HEK293 (cell line): ENCODE measurements at regions not wholly inside any gene's neighbourhood (a gene's known extent, or its start where the extent isn't known, plus 50 kb on each side); places are given as distances from the start of the nearest gene placed in this dataset.
"Not testable (repeated sequence)": the region's sequence is repeated elsewhere in the genome, so short reads cannot be mapped to it uniquely, and the experiment has no call there.

Experiments
- ZNF133 ChIP-seq: fragments of 450-650 bp; formaldehyde crosslinking; IDR thresholded peaks from 2 replicates; pipeline ENCODE4 v1.5.1; 2016; ENCODE audit warnings: missing biosample characterization, missing genetic modification characterization
- ZNF324 ChIP-seq: fragments of 450-650 bp; formaldehyde crosslinking; IDR thresholded peaks from 2 replicates; pipeline ENCODE4 v1.5.1; 2016; ENCODE audit warnings: missing biosample characterization, missing genetic modification characterization
- ZNF366 ChIP-seq: fragments of 450-650 bp; formaldehyde crosslinking; conservative IDR thresholded peaks from 2 replicates; pipeline ENCODE4 v1.5.1; 2016; ENCODE audit warnings: missing biosample characterization, missing genetic modification characterization
- ZNF660 ChIP-seq: fragments of 450-650 bp; IDR thresholded peaks from 2 replicates; pipeline ENCODE4 v1.5.1; 2018; ENCODE audit warnings: missing biosample characterization, mild to moderate bottlenecking, missing genetic modification characterization
- ZNF768 ChIP-seq: fragments of 450-650 bp; formaldehyde crosslinking; IDR thresholded peaks from 2 replicates; pipeline ENCODE4 v1.5.1; 2018; ENCODE audit warnings: missing biosample characterization, mild to moderate bottlenecking, missing genetic modification characterization
- TF ChIP-seq, protein P1 (sequence below): fragments of 450-650 bp; formaldehyde crosslinking; IDR thresholded peaks from 2 replicates; pipeline ENCODE4 v1.5.1; 2016; ENCODE audit warnings: missing biosample characterization, missing genetic modification characterization
- TF ChIP-seq, protein P2 (sequence below): fragments of 450-650 bp; formaldehyde crosslinking; IDR thresholded peaks from 2 replicates; pipeline ENCODE4 v1.5.1; 2016; ENCODE audit warnings: missing biosample characterization, missing genetic modification characterization
- TF ChIP-seq, protein P3 (sequence below): fragments of 450-650 bp; formaldehyde crosslinking; IDR thresholded peaks from 2 replicates; pipeline ENCODE4 v1.5.1; 2016; ENCODE audit warnings: missing biosample characterization, missing genetic modification characterization

DNA sequence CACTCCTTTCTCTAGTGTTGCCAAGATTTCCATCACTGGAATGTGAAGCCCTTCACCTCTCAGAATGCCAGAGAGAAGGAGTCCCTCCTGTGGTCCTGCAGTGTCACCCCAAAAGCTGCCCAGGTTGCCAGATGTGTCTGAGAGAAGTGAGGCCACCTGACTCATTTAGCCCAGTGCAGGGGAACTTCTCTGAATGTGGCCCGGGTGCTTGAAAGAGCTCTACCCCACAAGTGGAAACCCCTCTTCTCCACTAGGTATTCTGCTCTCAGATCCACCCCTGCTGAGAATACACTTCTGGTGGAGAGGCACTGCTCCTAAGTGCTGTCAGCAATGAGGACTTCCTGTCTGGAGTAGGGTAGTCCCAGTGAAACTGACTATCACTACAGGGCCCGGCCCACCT, 334.8 kb downstream of the ANAPC1 start:
- TF ChIP-seq, protein P1, sequence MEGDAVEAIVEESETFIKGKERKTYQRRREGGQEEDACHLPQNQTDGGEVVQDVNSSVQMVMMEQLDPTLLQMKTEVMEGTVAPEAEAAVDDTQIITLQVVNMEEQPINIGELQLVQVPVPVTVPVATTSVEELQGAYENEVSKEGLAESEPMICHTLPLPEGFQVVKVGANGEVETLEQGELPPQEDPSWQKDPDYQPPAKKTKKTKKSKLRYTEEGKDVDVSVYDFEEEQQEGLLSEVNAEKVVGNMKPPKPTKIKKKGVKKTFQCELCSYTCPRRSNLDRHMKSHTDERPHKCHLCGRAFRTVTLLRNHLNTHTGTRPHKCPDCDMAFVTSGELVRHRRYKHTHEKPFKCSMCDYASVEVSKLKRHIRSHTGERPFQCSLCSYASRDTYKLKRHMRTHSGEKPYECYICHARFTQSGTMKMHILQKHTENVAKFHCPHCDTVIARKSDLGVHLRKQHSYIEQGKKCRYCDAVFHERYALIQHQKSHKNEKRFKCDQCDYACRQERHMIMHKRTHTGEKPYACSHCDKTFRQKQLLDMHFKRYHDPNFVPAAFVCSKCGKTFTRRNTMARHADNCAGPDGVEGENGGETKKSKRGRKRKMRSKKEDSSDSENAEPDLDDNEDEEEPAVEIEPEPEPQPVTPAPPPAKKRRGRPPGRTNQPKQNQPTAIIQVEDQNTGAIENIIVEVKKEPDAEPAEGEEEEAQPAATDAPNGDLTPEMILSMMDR: not testable (repeated sequence)
- TF ChIP-seq ZNF324 (tag by site-specific recombination); ZNF133 (tag by site-specific recombination); ZNF366 (tag by site-specific recombination); ZNF660; ZNF768 (tag by site-specific recombination): not testable (repeated sequence)
- TF ChIP-seq, protein P2, sequence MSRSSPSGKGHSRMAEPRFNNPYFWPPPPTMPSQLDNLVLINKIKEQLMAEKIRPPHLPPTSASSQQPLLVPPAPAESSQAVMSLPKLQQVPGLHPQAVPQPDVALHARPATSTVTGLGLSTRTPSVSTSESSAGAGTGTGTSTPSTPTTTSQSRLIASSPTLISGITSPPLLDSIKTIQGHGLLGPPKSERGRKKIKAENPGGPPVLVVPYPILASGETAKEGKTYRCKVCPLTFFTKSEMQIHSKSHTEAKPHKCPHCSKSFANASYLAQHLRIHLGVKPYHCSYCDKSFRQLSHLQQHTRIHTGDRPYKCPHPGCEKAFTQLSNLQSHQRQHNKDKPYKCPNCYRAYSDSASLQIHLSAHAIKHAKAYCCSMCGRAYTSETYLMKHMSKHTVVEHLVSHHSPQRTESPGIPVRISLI (tag by site-specific recombination): not testable (repeated sequence)
- TF ChIP-seq, protein P3, sequence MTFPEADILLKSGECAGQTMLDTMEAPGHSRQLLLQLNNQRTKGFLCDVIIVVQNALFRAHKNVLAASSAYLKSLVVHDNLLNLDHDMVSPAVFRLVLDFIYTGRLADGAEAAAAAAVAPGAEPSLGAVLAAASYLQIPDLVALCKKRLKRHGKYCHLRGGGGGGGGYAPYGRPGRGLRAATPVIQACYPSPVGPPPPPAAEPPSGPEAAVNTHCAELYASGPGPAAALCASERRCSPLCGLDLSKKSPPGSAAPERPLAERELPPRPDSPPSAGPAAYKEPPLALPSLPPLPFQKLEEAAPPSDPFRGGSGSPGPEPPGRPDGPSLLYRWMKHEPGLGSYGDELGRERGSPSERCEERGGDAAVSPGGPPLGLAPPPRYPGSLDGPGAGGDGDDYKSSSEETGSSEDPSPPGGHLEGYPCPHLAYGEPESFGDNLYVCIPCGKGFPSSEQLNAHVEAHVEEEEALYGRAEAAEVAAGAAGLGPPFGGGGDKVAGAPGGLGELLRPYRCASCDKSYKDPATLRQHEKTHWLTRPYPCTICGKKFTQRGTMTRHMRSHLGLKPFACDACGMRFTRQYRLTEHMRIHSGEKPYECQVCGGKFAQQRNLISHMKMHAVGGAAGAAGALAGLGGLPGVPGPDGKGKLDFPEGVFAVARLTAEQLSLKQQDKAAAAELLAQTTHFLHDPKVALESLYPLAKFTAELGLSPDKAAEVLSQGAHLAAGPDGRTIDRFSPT: not testable (repeated sequence)
